Thymus (tissue), 11 donors: ENCODE measurements at regions not wholly inside any gene's neighbourhood (a gene's known extent, or its start where the extent isn't known, plus 50 kb on each side); places are given as distances from the start of the nearest gene placed in this dataset.

Experiments used
- DNase-seq, 9 donors: peaks; one replicate each; pipeline ENCODE4 v3.0.0-alpha.2; 2013; ENCODE audit warnings: low spot score in 9 of 9, low read depth in 6 of 9, missing footprints in 1 of 9
- H3K27ac ChIP-seq, 2 donors: one replicate each; pipeline ENCODE4 v1.5.1; 2013; ENCODE audit warnings: control low read depth in 1 of 2, low read depth in 1 of 2, low read length in 1 of 2, mild to moderate bottlenecking in 1 of 2, moderate library complexity in 1 of 2
- H3K27me3 ChIP-seq, 2 donors: one replicate each; pipeline ENCODE4 v1.5.1; 2013; ENCODE audit warnings: low read length in 1 of 2; ENCODE audit not compliant: control insufficient read depth in 2 of 2, insufficient read depth in 1 of 2
- H3K36me3 ChIP-seq, 2 donors: one replicate each; pipeline ENCODE4 v1.5.1; 2013; ENCODE audit warnings: low read length in 1 of 2, mild to moderate bottlenecking in 1 of 2, moderate library complexity in 1 of 2; ENCODE audit not compliant: control insufficient read depth in 2 of 2, insufficient read depth in 2 of 2
- H3K4me1 ChIP-seq, 2 donors: one replicate each; pipeline ENCODE4 v1.5.1; 2013; ENCODE audit warnings: low read length in 2 of 2; ENCODE audit not compliant: control insufficient read depth in 2 of 2, insufficient read depth in 2 of 2
- H3K4me3 ChIP-seq, 2 donors: one replicate each; pipeline ENCODE4 v1.5.1; 2013; ENCODE audit warnings: low read length in 2 of 2, control low read depth in 1 of 2, mild to moderate bottlenecking in 1 of 2
- H3K9me3 ChIP-seq, 2 donors: one replicate each; pipeline ENCODE4 v1.5.1; 2013; ENCODE audit warnings: low read length in 1 of 2, mild to moderate bottlenecking in 1 of 2; ENCODE audit not compliant: control insufficient read depth in 2 of 2, insufficient read depth in 1 of 2
- WGBS: extraction: QIAGEN DNeasy Blood & Tissue Kit; methylation state at CpG from one replicate; pipeline ENCODE4 v1.1.7; 2013; 5-methylcytosine and 5-hydroxymethylcytosine counted together
- donor health status: healthy.

GRCh38 chr21:22710721-22711120 lies 1712.5 kb downstream of the NCAM2 start:
- DNase-seq, result no peak
- no peak overlapping the region for H3K27ac ChIP-seq
- no peak overlapping the region for H3K4me3 ChIP-seq
- no peaks in the 10 kb centered on the region for H3K36me3 ChIP-seq
- no peaks in the 10 kb centered on the region for H3K9me3 ChIP-seq
- no peaks in the 10 kb centered on the region for H3K4me1 ChIP-seq
- WGBS, result 9% methylated on average over 3 of the region's 3 CpGs
- H3K27me3 ChIP-seq, result no peaks in the 10 kb centered on the region

- H3K27me3 ChIP-seq, result no peaks in the 10 kb centered on the region
- no peak for DNase-seq
Measured at GRCh38 chr21:22711636-22712035, 1713.4 kb downstream of the NCAM2 start.

DNA sequence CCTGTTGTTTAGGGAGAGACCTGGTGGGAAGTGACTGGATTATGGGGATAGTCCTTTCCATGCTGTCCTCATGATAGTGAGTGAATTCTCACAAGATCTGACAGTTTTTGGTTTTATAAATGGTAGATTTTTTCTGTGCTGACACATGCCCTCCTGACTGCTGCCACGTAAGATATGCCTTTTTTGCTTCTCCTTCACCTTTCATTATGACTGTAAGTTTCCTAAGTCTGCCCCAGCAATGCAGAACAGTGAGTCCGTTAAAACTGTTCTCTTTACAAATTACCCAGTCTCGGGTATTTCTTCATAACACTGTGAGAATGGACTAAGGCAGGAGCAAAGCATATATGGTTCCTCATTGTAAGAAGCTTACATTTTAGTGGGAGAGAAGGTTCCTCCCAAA lies 1727.2 kb downstream of the NCAM2 start:
- no peaks in the 10 kb centered on the region for H3K36me3 ChIP-seq
- no peak overlapping the region for H3K4me3 ChIP-seq
- DNase-seq, result no peak
- peaks cover 0 to 8% of the 10 kb centered on the region in 2 donors for H3K9me3 ChIP-seq
- WGBS, result 97% methylated on average over 3 of the region's 3 CpGs
- H3K27ac ChIP-seq, result no peak overlapping the region
- H3K4me1 ChIP-seq, result no peaks in the 10 kb centered on the region
- H3K27me3 ChIP-seq, result no peaks in the 10 kb centered on the region

More at GRCh38 chr21:22711636-22712035, 1713.4 kb downstream of the NCAM2 start:
- no peak overlapping the region for H3K27ac ChIP-seq
- no peaks in the 10 kb centered on the region for H3K36me3 ChIP-seq
- no peak overlapping the region for H3K4me3 ChIP-seq
- H3K9me3 ChIP-seq, result no peaks in the 10 kb centered on the region
- H3K4me1 ChIP-seq, result no peaks in the 10 kb centered on the region

DNA sequence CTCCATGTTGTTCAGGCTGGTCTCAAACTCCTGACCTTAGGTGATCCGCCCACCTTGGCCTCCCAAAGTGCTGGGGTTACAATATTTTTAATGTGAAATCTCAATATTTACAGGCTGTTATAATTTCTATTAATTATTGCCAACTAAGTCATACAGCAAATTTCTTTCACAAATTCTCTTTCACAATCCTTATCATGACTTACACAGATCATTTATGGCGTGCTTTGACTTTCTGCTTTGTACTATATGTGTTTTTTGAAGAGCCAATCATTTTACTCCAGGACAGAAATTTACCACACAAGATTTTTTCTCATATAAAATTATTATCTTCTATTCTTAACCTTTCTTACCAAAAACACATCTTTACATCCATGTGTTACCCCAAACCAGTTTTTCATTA lies 1729.9 kb downstream of the NCAM2 start:
- Histone ChIP-seq H3K36me3 (no peaks in the 10 kb centered on the region), H3K4me3 (no peak overlapping the region), H3K9me3 (peaks cover 0 to 8% of the 10 kb centered on the region in 2 donors), H3K27ac (no peak overlapping the region), H3K4me1 (no peaks in the 10 kb centered on the region), H3K27me3 (no peaks in the 10 kb centered on the region)
- DNase-seq, result no peak
- 95% methylated on average over 2 of the region's 2 CpGs for WGBS

DNA sequence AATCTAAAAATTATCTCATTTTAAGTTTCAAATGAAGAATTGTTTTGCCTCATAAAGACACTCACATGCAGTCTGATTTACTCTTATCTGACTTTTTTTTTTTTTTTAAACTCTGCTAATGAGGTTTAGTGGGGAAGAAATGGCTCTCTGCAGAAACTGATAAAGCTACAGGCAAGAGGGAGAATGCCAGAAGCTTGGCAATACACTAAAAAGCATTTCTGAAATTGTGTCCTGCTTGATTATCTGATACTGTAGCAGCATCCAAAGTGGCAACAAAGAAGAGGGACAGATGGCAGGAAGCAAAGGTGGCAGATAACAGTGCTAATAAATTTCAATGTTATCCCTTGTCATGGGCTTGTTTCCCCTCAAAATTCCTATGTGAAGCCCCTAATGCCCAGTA lies 1744.9 kb downstream of the NCAM2 start:
- Histone ChIP-seq H3K4me3 (no peak overlapping the region), H3K9me3 (no peaks in the 10 kb centered on the region), H3K27me3 (no peaks in the 10 kb centered on the region), H3K36me3 (no peaks in the 10 kb centered on the region), H3K27ac (no peak overlapping the region), H3K4me1 (no peaks in the 10 kb centered on the region)
- DNase-seq, result no peak

- no peak for DNase-seq
- 93% methylated on average over 1 of the region's 1 CpG for WGBS
Measured at GRCh38 chr21:22754746-22755145, 1756.5 kb downstream of the NCAM2 start.

GRCh38 chr21:22758478-22758877 lies 1760.3 kb downstream of the NCAM2 start:
- 92% methylated on average over 1 of the region's 1 CpG for WGBS
- no peaks in the 10 kb centered on the region for H3K27me3 ChIP-seq

More at GRCh38 chr21:22754746-22755145, 1756.5 kb downstream of the NCAM2 start:
- no peak overlapping the region for H3K27ac ChIP-seq
- no peak overlapping the region for H3K4me3 ChIP-seq
- H3K9me3 ChIP-seq, result no peaks in the 10 kb centered on the region
- no peaks in the 10 kb centered on the region for H3K4me1 ChIP-seq
- H3K27me3 ChIP-seq, result no peaks in the 10 kb centered on the region
- no peaks in the 10 kb centered on the region for H3K36me3 ChIP-seq

DNA sequence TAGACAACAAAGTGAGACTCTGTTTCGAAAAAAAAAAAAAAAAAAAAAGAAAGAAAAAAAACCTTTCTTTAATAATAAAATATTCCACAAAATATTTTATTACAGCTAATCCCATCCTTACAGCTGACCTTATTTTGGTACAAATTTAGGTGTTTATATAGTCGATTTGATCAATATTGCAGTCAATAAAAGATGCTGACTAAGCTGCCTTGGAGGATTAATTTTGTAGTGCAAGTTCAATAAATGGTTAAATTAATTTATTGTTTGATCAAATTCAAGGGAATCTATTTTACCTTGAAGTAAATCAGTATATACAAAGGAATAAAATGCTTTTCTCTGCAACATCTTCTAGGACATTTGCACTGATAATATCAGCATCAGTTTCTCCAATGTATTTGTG lies 1764.3 kb downstream of the NCAM2 start:
- DNase-seq, result no peak
- Histone ChIP-seq H3K4me3 (no peak overlapping the region), H3K9me3 (no peaks in the 10 kb centered on the region), H3K4me1 (no peaks in the 10 kb centered on the region), H3K36me3 (no peaks in the 10 kb centered on the region), H3K27me3 (no peaks in the 10 kb centered on the region), H3K27ac (no peak overlapping the region)
- 92% methylated on average over 2 of the region's 2 CpGs for WGBS

More at GRCh38 chr21:22758478-22758877, 1760.3 kb downstream of the NCAM2 start:
- H3K27ac ChIP-seq, result no peak overlapping the region
- no peaks in the 10 kb centered on the region for H3K4me1 ChIP-seq
- DNase-seq, result no peak
- H3K36me3 ChIP-seq, result no peaks in the 10 kb centered on the region
- no peak overlapping the region for H3K4me3 ChIP-seq
- no peaks in the 10 kb centered on the region for H3K9me3 ChIP-seq

DNA sequence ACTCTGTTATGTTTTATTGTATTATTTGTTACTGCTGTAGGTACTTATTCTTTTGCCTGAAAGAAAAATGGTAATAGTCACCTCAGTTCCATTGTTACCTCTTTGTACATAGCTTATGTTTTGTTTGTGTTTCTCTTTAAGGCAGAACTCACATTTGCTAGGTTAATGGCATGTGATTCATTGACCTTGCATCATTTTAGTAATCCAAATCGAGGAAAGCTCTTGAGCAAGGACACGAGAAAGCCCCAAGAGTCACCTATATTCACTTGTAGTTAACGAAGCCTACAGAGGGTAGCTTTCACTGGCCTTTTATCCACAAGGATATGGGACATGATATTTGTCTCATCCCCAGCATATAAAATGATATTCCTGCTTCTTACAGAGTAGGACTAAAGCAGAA lies 1765.2 kb downstream of the NCAM2 start:
- no peaks in the 10 kb centered on the region for H3K9me3 ChIP-seq
- H3K4me3 ChIP-seq, result no peak overlapping the region
- H3K36me3 ChIP-seq, result no peaks in the 10 kb centered on the region
- WGBS, result 94% methylated on average over 3 of the region's 3 CpGs
- no peak overlapping the region for H3K27ac ChIP-seq
- H3K27me3 ChIP-seq, result no peaks in the 10 kb centered on the region
- H3K4me1 ChIP-seq, result no peaks in the 10 kb centered on the region
- DNase-seq, result no peak

GRCh38 chr21:22764222-22764621 lies 1766.0 kb downstream of the NCAM2 start:
- H3K4me1 ChIP-seq, result no peaks in the 10 kb centered on the region
- no peaks in the 10 kb centered on the region for H3K36me3 ChIP-seq
- no peaks in the 10 kb centered on the region for H3K9me3 ChIP-seq
- H3K27ac ChIP-seq, result no peak overlapping the region
- WGBS, result 96% methylated on average over 3 of the region's 3 CpGs
- DNase-seq, result no peak
- H3K4me3 ChIP-seq, result no peak overlapping the region
- H3K27me3 ChIP-seq, result no peaks in the 10 kb centered on the region
